ENCODE measurements at regions not wholly inside any gene's neighbourhood (a gene's known extent, or its start where the extent isn't known, plus 50 kb on each side); places are given as distances from the start of the nearest gene placed in this dataset.

- H3K4me1 ChIP-seq (ENCODE audit: insufficient read depth, low read length), result no peaks in the 10 kb centered on the region
- no peak overlapping the region for H3K4me2 ChIP-seq (ENCODE audit: low read length)
- peaks cover 43% of the 10 kb centered on the region for H3K27me3 ChIP-seq (ENCODE audit: insufficient read depth, low read length)
- Mint-ChIP-seq H3K27me3 (ENCODE audit: low read depth, unreplicated experiment) (peaks cover 41% of the 10 kb centered on the region), H3K9me3 (ENCODE audit: unreplicated experiment) (no peaks in the 10 kb centered on the region), H3K27ac (ENCODE audit: unreplicated experiment) (no peak overlapping the region), H3K4me1 (ENCODE audit: low read depth, unreplicated experiment) (peaks cover 4% of the 10 kb centered on the region), H3K4me3 (ENCODE audit: unreplicated experiment) (no peak overlapping the region), H3K36me3 (ENCODE audit: low read depth, unreplicated experiment) (no peaks in the 10 kb centered on the region)
- FAIRE-seq (no peak), DNase-seq (ENCODE audit: low read depth) (no peak)
- H3K79me2 ChIP-seq (ENCODE audit: insufficient read depth, low read length), result no peaks in the 10 kb centered on the region
- no peak overlapping the region for H3K4me3 ChIP-seq (ENCODE audit: insufficient read depth, low read depth, low read length)
- TF ChIP-seq CTCF (IDR thresholded peaks at IDR 0.05; ENCODE audit: insufficient read depth, low read depth, low read length), result no peak
- TF ChIP-seq EZH2 (IDR thresholded peaks at IDR 0.05; ENCODE audit: insufficient read depth, low read length), result no peak
- no peak overlapping the region for H2AFZ ChIP-seq (ENCODE audit: low read depth, low read length)
- H3K36me3 ChIP-seq (ENCODE audit: insufficient read depth, low read length), result no peaks in the 10 kb centered on the region
- no peak overlapping the region for H3K27ac ChIP-seq (ENCODE audit: low read depth, low read length)
- no peaks in the 10 kb centered on the region for H3K9me3 ChIP-seq (ENCODE audit: insufficient read depth, low read depth, low read length)
- H4K20me1 ChIP-seq (ENCODE audit: insufficient read depth, low read length), result no peaks in the 10 kb centered on the region
- no peak overlapping the region for H3K9ac ChIP-seq (ENCODE audit: low read length)
Observed at GRCh38 chr1:22351768-22352080, 99.9 kb upstream of the ZBTB40 start.

GRCh38 chr1:22352355-22352754 lies 99.3 kb upstream of the ZBTB40 start:
- Histone ChIP-seq H3K9ac (ENCODE audit: low read length) (no peak overlapping the region), H3K4me3 (ENCODE audit: insufficient read depth, low read depth, low read length) (no peak overlapping the region), H3K27me3 (ENCODE audit: insufficient read depth, low read length) (peaks cover 44% of the 10 kb centered on the region), H3K36me3 (ENCODE audit: insufficient read depth, low read length) (no peaks in the 10 kb centered on the region), H4K20me1 (ENCODE audit: insufficient read depth, low read length) (no peaks in the 10 kb centered on the region), H3K79me2 (ENCODE audit: insufficient read depth, low read length) (no peaks in the 10 kb centered on the region), H3K4me1 (ENCODE audit: insufficient read depth, low read length) (no peaks in the 10 kb centered on the region), H2AFZ (ENCODE audit: low read depth, low read length) (no peak overlapping the region), H3K27ac (ENCODE audit: low read depth, low read length) (no peak overlapping the region), H3K4me2 (ENCODE audit: low read length) (no peak overlapping the region), H3K9me3 (ENCODE audit: insufficient read depth, low read depth, low read length) (no peaks in the 10 kb centered on the region)
- TF ChIP-seq CTCF (IDR thresholded peaks at IDR 0.05; ENCODE audit: insufficient read depth, low read depth, low read length) (no peak), EZH2 (IDR thresholded peaks at IDR 0.05; ENCODE audit: insufficient read depth, low read length) (no peak)
- FAIRE-seq (no peak), DNase-seq (ENCODE audit: low read depth) (no peak)
- Mint-ChIP-seq H3K27me3 (ENCODE audit: low read depth, unreplicated experiment) (peaks cover 46% of the 10 kb centered on the region), H3K9me3 (ENCODE audit: unreplicated experiment) (no peaks in the 10 kb centered on the region), H3K36me3 (ENCODE audit: low read depth, unreplicated experiment) (no peaks in the 10 kb centered on the region), H3K4me1 (ENCODE audit: low read depth, unreplicated experiment) (peaks cover 4% of the 10 kb centered on the region), H3K27ac (ENCODE audit: unreplicated experiment) (no peak overlapping the region), H3K4me3 (ENCODE audit: unreplicated experiment) (no peak overlapping the region)

- no peak overlapping the region for H3K4me2 ChIP-seq (ENCODE audit: low read length)
- no peaks in the 10 kb centered on the region for H4K20me1 ChIP-seq (ENCODE audit: insufficient read depth, low read length)
- no peak overlapping the region for H3K27ac ChIP-seq (ENCODE audit: low read depth, low read length)
- Mint-ChIP-seq H3K4me3 (ENCODE audit: unreplicated experiment) (no peak overlapping the region), H3K27me3 (ENCODE audit: low read depth, unreplicated experiment) (peaks cover 52% of the 10 kb centered on the region), H3K36me3 (ENCODE audit: low read depth, unreplicated experiment) (no peaks in the 10 kb centered on the region), H3K27ac (ENCODE audit: unreplicated experiment) (no peak overlapping the region), H3K4me1 (ENCODE audit: low read depth, unreplicated experiment) (peaks cover 4% of the 10 kb centered on the region), H3K9me3 (ENCODE audit: unreplicated experiment) (no peaks in the 10 kb centered on the region)
- H3K9me3 ChIP-seq (ENCODE audit: insufficient read depth, low read depth, low read length), result no peaks in the 10 kb centered on the region
- no peak for FAIRE-seq
- H3K9ac ChIP-seq (ENCODE audit: low read length), result no peak overlapping the region
- no peaks in the 10 kb centered on the region for H3K36me3 ChIP-seq (ENCODE audit: insufficient read depth, low read length)
- no peak for DNase-seq (ENCODE audit: low read depth)
- H3K4me3 ChIP-seq (ENCODE audit: insufficient read depth, low read depth, low read length), result no peak overlapping the region
- TF ChIP-seq CTCF (IDR thresholded peaks at IDR 0.05; ENCODE audit: insufficient read depth, low read depth, low read length) (no peak), EZH2 (IDR thresholded peaks at IDR 0.05; ENCODE audit: insufficient read depth, low read length) (no peak)
- H3K27me3 ChIP-seq (ENCODE audit: insufficient read depth, low read length), result peaks cover 50% of the 10 kb centered on the region
- H3K79me2 ChIP-seq (ENCODE audit: insufficient read depth, low read length), result no peaks in the 10 kb centered on the region
- H3K4me1 ChIP-seq (ENCODE audit: insufficient read depth, low read length), result no peaks in the 10 kb centered on the region
- no peak overlapping the region for H2AFZ ChIP-seq (ENCODE audit: low read depth, low read length)
Observed at GRCh38 chr1:22352896-22353295, 98.8 kb upstream of the ZBTB40 start.
